H1 (cell line): ENCODE measurements at regions not wholly inside any gene's neighbourhood (a gene's known extent, or its start where the extent isn't known, plus 50 kb on each side); places are given as distances from the start of the nearest gene placed in this dataset.

Source experiments
- BRCA1 ChIP-seq: IDR thresholded peaks from 2 replicates; pipeline ENCODE4 v1.6.1; 2012; ENCODE audit warnings: low read depth, low read length, improper control_type of control experiment
- CHD1 ChIP-seq: IDR thresholded peaks from 2 replicates; pipeline ENCODE4 v1.6.1; 2012; ENCODE audit warnings: low read depth, low read length, improper control_type of control experiment
- EZH2 ChIP-seq: fragments of 200-600 bp; sonication (generic); IDR thresholded peaks from 2 replicates; pipeline ENCODE4 v1.7.1; 2012; ENCODE audit warnings: low read depth, mild to moderate bottlenecking, moderate library complexity, low read length, inconsistent platforms; ENCODE audit not compliant: severe bottlenecking
- MAFK ChIP-seq: IDR thresholded peaks from 2 replicates; pipeline ENCODE4 v1.6.1; 2012; ENCODE audit warnings: low read depth, mild to moderate bottlenecking, improper control_type of control experiment, low read length

- TF ChIP-seq EZH2: no peak
- no peak for TF ChIP-seq BRCA1
- no peak for TF ChIP-seq MAFK
- no peak for TF ChIP-seq CHD1
Measured at GRCh38 chr17:69944406-69944805, 130.6 kb upstream of the KCNJ16 start (continued).
